ENCODE measurements at regions not wholly inside any gene's neighbourhood (a gene's known extent, or its start where the extent isn't known, plus 50 kb on each side); places are given as distances from the start of the nearest gene placed in this dataset.
A peak's percentile ranks its signal among the peaks of the same experiment; 100 is the strongest.
"Not testable (repeated sequence)": the region's sequence is repeated elsewhere in the genome, so short reads cannot be mapped to it uniquely, and the experiment has no call there.

DNA sequence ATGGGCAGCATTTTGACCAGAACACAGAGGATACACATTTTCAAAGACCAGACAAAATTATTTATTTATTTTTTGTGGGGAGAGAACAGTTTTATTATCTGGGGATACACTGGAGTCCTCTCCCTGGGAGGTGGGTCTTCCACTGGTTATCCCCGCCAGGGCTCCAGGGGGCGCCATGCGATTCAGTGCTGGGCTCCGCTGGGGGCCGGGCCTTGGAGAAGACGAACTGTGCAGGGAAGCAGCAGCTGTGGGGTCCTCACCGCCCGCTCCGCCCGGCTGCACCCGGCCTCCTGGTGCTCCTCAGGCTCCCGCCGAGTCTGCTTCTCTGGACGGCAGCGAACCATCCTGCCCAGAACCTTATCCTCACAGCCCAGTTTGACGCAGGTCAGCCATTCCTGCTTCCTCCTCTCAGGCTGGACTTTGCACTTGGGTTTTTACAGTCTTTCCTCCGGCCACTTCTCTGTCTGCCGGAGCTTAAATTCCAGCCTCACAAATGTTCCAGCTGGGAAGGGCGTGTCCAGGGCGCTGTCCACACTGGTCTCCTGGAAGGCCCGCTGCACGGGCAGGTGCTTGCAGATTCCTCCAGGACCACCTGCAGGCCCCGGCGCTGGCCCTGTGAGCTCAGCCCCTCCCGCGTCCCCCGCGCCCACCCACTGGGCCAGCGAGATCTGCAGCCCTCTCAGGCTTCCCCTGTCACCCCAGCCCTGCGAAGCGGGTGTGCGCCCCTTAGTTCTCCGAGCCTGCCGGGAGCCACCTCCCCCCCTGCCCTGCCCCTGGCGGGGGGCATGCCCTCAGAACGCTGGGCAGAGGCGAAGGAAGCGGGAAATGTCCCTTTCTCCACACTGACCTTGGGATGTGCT, 1830.0 kb upstream of the DEFB115 start:
- peak; percentile 18 for DNase-seq

DNA sequence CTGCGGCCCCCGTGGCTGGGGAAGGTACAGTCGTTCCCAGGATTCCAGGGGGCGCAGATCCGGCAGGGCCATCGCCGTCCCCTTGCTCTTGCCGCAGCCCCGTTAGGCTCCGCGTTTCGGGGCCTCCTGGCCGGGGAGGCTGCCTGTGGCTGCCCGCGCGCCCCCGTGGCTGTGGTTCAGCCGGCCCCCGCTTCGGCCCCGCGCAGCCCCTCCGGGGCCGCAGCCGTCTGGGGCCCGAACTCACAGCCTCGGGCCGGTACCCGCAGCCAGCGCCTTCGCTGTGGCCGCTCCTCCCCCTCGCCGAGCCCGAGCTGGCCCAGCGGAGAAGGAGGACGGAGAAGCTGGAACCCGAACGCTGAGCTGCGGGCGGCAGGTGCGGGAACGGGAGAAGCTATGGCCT, 1826.9 kb upstream of the DEFB115 start:
- DNase-seq, result no peak

DNA sequence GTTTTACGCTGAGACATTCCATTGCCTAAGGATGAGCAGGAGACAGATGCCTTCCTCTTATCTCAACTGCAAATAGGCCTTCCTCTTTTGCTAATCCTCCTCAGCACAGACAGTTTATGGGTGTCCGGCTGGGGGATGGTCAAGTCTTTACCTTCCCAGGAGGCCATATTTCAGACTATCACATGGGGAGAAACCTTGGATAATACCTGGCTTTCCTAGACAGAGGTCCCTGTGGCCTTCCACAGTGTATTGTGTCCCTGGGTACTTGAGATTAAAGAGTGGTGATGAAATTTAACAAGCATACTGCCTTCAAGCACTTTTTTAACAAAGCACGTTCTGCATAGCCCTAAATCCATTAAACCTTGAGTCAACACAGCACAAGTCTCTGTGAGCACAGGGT, 1816.7 kb upstream of the DEFB115 start:
- not testable (repeated sequence) for DNase-seq

DNA sequence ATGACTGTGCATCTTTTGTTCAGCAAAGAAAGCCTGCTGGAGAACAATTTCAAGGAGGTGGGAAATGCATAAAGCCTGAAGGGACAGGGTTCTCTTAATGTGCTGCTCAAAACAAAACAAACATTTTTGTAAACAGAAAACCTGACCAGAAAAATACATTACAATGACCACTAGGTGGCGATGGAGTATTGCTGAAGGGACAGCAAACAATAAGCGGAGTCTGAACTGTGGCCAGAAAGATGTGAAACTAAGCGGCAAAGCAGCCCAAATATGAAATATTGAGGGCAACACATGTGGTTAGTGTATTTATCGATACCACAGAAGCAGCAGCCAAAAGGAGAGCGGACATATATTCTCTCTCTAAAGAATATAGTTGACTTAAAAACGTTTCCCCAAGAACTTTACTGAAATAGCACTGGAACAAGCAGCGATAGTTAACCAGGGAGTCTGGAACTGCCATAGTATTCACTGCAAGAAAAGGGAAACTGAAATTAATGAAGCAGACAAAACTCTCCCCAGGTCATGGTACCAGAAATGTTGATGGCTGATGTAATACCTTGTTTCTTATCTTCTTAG, 1814.2 kb upstream of the DEFB115 start:
- DNase-seq, result not testable (repeated sequence)

DNA sequence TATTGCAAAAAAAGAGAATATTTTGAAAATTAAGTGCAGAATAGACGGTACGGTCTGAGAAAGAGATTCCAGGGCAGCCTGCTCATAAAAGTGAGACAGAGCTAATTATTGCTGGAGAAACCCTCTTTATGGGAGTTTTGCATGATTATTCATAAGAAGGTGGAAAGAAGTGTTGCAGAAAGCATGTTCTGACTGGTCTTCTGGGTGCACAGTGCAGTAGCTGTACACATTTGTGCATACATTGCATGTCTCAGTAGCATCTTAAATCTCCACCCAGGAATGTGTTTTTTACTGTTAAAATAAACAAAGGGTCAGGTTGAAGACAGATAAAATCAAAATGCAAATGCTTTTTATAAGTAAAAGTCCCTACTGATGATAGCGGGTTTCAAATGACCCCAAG, 1813.6 kb upstream of the DEFB115 start:
- DNase-seq, result no peak

DNA sequence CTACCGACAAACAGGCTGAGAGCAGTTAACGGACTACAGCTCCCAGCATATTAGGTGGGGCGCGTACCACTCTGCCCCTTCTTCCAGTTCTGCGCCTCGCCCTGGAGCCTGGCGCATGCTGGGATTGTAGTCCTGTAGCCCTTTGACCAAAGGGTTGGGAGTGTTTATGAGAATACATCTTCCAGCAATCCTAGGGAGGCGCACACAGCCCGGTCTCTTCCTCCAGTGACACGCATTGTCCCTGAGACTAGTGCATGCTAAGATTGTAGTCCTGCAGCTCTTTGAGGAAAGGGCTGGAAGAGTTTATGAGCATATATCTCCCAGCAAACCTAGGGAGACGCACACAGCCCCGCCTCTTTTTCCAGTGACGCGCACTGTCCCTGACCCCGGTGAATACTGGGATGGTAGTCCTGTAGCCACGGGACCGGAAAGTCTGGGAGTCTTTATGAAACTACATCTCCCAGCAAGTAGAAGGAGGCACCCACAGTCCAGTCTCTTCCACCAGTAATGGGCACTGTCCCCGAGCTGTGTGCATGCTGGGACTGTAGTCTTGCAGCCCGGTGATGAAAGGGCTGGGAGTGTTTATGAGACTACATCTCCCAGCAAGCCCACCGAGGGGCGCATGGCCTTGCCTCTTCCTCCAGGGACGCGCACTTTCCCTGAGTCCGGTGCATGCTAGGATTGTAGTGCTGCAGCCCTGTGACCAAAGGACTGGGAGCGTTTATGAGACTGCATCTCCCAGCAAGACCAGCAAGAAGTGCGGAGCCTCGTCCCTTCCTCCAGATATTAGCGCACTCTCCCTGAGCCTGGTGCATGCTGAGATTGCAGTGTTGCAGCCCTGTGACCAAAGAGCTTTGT, 1812.2 kb upstream of the DEFB115 start:
- DNase-seq, result peak; percentile 41

DNA sequence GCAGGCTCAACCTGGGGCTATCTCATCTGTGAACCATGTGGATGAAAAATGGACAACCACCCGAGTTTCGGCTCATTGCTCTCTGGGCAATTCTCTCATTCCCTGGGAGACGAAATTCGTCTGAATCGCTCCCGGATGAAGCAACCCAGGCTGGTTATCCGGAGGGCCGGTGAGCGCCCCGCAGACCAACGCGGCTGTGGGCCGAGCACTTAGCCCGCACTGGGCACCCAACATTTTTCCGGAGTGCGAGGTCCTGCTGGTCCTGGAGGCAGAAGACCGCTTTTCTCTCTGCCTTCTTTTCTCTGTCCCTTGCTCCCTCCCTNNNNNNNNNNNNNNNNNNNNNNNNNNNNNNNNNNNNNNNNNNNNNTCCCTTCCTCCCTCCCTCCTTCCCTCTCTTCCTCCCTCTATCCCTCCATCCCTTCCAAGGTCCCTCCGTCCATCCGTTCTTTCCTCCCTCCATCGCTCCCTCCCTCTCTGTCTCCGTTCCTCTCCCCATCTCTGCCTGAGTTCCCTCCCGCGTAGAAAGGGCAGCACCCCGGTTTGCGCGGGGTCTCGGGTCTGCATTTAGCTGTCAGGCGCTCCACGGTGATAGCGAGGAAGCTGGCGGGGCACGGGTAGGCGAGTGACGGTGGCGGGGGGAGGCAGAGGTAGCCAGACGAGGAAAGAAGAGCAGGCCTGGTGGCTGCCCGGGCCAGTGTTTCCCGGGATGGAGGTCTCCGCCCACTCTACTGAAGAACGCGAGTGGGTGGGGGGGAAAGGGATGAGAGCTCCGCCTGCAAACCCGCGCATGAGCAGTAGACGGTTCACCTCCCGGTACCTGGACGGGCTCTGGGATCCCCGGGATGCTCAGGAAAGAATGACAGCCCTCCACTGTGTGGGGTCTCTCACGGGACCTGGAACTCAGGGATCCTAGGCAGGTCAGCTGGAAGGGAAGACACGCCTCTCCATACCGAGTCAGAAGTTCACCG, 1809.7 kb upstream of the DEFB115 start:
- not testable (repeated sequence) for DNase-seq

DNA sequence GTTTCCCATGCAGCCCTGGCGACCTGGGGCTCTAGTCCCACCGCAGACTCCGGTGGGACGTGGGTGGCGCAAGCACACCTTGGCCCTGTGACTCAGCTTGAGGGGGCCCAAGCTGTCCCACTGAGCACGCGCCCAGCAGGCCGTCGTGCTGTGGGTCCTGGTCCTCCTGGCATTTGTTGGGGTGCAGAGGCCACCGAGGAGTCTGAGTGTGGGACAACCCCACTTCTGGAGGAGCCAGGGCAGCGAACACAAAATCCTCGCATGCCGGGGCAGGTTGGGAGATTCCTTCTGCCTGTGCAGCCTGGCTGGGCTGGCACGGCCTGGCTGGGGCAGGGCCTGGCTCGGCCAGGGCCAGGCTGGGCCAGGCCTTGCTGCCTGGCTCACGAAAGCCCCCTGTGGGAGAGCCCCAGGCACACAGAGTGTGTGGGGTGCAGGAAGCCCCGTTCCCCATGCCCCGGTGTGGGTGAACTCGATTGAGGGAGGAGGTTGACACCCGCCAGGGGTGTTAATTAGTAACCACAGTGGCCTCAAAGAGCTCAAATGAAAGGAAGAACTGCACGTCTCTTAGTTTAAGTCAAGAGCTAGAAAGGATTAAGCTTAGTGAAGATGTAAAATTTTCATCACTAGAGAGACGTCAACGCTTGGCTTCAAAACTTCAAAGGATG, 1808.5 kb upstream of the DEFB115 start:
- no peak for DNase-seq

DNA sequence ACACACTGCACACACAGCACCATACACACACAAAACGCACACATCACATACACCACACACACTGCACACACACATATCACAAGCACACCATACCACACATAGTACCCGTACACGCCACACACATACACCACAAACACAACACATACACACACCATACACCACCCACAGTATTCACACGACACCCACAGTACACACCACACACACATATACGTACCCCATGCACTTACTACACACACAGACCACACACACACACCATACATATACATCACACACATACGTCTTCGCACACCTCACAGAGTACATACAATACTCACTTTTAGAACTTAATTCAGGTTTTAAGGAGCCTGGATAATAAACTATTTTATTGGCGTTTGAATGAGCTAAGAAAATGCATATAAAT, 1805.3 kb upstream of the DEFB115 start:
- no peak for DNase-seq

DNA sequence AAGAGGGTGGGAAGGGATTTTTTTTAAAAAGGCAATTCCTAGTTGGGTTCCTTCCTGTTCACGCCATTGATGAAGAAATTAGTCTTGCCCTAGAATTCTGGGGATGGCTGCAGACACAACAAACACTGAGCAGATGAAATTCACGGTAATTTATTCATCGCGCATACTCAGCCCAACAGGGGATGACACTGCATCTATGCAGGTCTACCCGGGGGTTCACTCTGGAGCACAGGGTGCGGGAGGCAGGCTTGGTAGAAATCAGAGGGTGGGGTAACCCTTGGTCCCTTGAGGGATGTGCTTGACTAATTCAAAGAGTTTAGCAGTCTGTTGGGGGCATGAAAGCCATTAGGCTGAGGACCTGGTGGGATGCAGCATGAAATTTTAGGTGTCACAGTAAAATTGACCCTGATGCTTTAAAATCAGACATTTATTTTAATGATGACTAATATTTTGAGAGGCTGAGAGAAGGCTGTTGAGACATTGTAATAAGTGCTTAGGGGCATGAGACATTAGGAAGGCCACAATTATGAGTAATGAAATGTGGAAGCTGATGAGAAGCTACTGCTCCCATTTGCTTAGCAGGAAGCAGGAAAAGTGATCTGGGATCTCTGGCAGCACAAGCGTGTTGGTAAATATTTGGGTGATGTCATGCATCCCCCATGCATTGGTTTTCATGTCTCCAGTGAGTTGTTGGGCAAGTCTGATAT, 1800.3 kb upstream of the DEFB115 start:
- not testable (repeated sequence) for DNase-seq

DNA sequence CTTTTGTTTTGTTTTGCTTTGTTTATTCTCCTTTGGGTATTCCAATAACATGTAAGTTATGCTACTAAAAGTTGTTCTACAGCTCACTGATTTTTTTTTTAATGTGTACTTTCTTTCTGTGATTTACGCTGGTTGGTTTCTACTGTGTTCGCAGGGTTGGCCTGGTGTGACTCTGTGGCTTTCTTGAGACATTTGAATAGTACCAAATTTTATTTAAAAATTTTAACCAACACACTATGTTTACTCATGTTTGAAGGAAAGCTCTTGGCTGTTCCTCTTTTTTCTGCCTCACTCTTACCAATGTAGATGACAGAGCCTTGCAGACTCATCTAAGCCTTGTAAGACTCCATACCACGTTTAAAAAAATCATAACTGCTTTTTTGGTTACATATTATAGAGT, 1784.9 kb upstream of the DEFB115 start:
- DNase-seq, result no peak

DNA sequence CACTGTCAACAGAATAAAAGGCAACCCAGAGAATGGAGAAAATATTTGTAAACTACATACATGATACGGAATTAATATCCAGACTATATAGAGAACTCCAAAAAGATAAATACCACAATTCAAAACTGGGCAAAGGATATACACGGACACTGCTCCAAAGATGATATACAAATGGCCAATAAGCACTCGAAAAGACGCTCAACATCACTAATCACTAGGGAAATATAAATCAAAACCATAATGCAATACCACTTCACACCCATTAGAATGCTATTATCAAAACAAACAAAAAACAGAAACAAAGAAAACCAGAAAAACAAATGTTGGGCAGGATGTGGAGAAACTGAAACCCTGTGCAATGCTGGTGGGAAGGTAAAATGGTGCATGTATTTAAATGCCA, 1764.6 kb upstream of the DEFB115 start:
- DNase-seq, result not testable (repeated sequence)

DNA sequence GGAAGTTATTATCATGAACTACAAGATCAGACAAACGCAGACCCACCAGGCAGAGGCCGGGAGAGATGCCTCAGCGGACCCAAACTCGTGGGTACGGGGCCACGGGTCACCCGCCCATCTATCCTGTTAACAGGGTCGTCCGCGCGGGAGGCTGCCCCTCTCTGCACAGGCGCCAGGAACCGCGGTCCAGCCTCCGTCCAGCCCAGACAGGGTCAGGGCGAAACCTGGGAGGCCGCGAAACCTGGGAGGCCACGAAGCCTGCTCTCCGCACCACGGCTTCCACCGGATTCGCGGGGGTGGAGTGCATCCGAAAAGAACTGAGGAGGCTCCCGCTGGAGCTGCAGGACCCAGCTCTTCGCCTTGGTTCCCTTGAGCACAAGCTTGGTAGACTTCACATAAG, 1760.7 kb upstream of the DEFB115 start:
- peak; percentile 2 for DNase-seq

DNA sequence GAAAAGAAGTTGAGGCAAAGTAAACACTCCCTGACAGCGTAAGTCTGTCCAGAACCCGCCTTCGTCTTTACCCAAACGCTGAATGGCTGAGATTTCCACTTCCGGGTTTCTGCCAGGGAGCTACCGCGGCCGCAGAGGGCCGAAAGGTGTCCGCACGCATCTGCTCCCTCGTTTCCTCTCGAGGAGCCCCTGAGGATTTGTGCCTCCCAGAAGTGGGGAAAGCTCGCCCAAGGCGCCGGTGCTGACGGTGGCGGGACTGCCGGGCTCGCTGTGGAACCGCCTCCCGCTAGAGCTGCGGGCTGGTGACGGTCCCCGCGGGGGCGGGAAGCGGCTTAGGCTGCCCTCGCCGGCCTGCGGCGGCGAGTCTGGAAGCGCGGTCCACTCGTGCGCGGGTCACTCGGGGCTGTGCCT, 1760.2 kb upstream of the DEFB115 start:
- DNase-seq, result peak; percentile 28

DNA sequence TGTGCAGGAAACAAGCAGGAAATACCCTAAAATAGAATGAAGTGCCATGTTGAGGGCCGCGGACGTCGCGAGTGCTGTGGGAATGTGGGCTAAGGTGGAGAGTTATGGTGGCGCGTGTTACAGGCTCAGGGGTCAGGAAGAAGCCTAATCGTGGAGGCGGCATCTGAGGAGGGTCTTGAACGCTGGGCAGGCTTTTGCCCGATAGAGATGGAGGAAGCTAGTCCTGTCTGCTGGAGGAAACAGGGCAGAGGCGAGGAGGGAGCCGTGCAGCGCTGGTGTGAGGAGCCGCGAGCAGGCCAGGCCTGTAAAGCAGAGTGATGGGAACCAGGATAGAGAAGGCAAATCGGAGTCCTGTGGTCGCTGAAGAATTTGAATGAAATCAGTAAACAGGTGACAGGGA, 1759.8 kb upstream of the DEFB115 start:
- DNase-seq, result not testable (repeated sequence)

DNA sequence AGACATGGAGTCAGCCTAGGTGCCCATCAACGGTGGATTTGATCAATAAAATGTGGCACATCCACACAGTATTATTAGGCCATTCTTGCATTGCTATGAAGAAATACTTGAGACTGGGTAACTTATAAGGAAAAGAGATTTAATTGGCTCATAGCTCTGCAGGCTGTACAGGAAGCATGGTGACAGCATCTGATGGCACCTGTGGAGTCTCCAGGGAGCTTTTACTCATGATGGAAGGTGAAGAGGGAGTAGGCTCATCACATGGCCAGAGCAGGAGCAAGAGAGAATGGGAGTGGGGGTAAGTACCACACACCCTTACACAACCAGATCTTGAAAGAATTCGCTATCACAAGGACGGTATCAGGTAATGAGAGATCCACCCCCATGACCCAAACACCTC, 1756.7 kb upstream of the DEFB115 start:
- not testable (repeated sequence) for DNase-seq

DNA sequence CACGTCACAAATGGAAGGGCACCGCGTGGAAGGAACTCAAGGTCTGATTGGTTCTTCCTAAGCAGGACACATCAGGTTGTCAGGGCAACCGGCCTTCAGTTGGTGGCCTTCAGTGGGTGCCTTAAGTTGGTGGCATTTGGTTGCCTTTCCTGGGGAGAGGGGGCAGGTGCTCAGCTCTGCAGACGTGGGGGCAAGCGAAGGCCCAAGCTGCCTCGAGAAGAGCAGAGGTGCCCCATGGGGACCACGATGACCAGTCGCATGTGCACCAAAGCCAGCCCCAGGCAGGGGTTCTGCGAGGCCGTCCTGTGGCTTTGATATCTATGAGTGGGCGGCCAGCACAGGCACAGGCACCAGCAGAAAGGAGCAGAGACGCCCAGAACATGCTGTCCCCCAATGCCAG, 1742.8 kb upstream of the DEFB115 start:
- DNase-seq, result not testable (repeated sequence)

DNA sequence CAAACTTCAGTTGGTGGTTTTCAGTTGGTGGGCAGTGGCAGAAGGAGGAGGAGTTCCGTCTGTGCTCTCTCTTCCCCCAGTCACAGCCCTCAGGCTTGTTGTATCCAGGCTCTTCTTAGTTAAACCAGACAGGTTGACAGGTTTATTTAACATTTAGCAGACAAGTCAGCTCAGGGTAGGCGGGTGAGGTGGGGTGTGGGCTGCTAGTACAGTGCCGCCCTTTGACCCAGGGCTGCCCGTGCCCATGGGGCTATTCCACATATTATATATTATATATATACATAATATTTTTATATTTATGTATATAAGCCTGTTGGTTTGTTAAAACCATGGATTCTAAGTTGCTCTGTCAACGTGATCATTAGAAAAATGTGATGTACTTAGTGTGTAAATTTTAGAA, 1740.6 kb upstream of the DEFB115 start:
- not testable (repeated sequence) for DNase-seq

DNA sequence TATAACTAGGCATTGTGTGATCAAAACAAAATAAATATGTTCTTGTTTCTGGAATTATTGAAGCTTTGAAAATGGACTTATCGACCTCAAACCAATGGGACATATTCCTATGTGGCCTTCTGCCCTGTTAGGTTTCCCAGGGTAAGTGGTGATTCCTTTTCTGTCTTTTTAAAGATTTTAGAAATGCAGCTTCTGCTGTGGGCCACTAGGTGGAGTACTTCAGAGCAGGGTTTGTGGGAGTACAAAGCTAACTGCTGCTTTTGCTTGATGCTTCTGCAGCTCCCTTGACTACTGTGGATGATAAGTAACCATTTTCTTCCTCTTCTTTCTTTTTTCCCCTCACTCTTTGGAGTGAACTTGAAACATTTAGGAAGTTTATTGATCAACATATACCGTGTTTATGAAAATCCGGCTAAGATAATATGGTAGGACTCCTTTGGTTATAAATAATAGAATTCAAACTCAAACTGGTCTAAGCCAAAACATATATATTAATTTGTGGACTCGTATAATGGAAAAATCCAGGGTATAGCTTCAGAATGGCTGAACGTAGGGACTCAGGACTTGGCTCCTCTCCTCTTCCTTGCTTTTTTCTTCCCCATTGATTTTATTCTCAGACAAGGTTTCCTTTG, 1737.7 kb upstream of the DEFB115 start:
- not testable (repeated sequence) for DNase-seq

DNA sequence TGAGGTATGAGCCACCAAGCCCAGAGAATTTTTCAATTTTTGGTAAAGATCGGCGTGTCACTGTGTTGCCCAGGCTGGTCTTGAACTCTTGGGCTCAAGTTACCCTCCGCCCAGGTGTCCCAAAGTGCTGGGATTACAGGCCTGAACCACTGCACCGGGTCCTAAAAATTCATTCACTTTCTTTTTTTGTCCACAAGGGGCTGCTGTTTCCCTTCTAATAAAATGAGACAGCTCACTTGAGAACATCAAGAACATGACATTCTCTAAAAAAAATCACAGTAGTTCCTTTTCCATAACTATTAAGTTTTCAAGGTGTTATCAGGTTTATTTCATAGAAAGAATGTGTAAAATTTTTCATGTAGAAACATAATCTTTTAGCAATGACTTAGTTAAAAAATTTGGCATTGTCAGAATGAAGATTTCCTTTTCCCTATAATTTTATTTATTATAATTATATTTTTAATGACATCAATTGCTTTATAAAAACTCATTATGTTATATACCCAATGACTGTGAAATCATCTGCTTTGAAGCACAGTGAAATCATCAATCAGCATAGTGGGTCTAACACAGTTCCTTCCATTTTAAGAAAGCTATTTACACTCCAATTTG, 1723.8 kb upstream of the DEFB115 start:
- DNase-seq, result not testable (repeated sequence)
